ENCODE measurements at regions not wholly inside any gene's neighbourhood (a gene's known extent, or its start where the extent isn't known, plus 50 kb on each side); places are given as distances from the start of the nearest gene placed in this dataset.

DNA sequence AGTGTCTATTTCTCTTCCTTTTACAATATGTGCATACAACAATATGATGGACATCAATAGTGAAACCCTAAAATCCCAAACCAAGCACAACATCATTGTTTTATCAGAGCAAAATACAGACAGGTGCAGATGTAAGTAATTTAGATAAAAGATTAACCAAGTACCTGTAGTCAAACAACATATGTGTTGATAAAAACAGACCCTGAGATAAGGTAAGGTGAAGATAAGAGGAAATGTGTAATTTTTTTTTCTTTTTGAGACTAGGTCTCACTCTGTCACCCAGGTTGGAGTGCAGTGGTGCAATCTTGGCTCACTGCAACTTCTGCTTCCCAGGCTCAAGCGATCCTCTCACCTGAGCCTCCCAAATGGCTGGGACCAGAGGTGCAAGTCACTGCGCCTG lies 589.8 kb downstream of the PLCL1 start:
- TF ChIP-seq RFX5 (IDR thresholded peaks at IDR 0.05; ENCODE audit: low read length) (no peak), RAD21 (IDR thresholded peaks at IDR 0.05; ENCODE audit: low read length) (no peak), EP300 (IDR thresholded peaks at IDR 0.05; ENCODE audit: borderline replicate concordance in 1 of 2, low read depth in 1 of 2, low read length in 1 of 2) (no peak), MEF2A (IDR thresholded peaks at IDR 0.05; ENCODE audit: borderline replicate concordance, low read depth) (no peak)
- TF ChIP-seq, protein P1, sequence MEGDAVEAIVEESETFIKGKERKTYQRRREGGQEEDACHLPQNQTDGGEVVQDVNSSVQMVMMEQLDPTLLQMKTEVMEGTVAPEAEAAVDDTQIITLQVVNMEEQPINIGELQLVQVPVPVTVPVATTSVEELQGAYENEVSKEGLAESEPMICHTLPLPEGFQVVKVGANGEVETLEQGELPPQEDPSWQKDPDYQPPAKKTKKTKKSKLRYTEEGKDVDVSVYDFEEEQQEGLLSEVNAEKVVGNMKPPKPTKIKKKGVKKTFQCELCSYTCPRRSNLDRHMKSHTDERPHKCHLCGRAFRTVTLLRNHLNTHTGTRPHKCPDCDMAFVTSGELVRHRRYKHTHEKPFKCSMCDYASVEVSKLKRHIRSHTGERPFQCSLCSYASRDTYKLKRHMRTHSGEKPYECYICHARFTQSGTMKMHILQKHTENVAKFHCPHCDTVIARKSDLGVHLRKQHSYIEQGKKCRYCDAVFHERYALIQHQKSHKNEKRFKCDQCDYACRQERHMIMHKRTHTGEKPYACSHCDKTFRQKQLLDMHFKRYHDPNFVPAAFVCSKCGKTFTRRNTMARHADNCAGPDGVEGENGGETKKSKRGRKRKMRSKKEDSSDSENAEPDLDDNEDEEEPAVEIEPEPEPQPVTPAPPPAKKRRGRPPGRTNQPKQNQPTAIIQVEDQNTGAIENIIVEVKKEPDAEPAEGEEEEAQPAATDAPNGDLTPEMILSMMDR (IDR thresholded peaks at IDR 0.05), result no peak
